HepG2 (cell line): ENCODE measurements at regions not wholly inside any gene's neighbourhood (a gene's known extent, or its start where the extent isn't known, plus 50 kb on each side); places are given as distances from the start of the nearest gene placed in this dataset.
"Not testable (repeated sequence)": the region's sequence is repeated elsewhere in the genome, so short reads cannot be mapped to it uniquely, and the experiment has no call there.

Source experiments
- ASH2L ChIP-seq: fragments of 300-600, 200-600 bp; sonication (generic); IDR thresholded peaks from 2 replicates; pipeline ENCODE4 v1.7.0; 2017; ENCODE audit warnings: low read depth, mild to moderate bottlenecking, moderate library complexity, mixed read lengths, low read length; ENCODE audit not compliant: insufficient read length
- KDM4B ChIP-seq: sonication (generic); formaldehyde crosslinking; IDR thresholded peaks from 2 replicates; pipeline ENCODE4 v1.4.0; 2020; ENCODE audit warnings: missing genetic modification reagents
- NBN ChIP-seq: fragments of 450-650 bp; conservative IDR thresholded peaks from 2 replicates; pipeline ENCODE4 v1.6.1; 2017
- NFIC ChIP-seq: IDR thresholded peaks from 2 replicates; pipeline ENCODE4 v1.6.1; 2012; ENCODE audit warnings: mild to moderate bottlenecking, low read length, inconsistent platforms
- SNRNP70 ChIP-seq: fragments of 200-400 bp; formaldehyde crosslinking; IDR thresholded peaks from 2 replicates; pipeline ENCODE4 v1.6.1; 2017; ENCODE audit warnings: mild to moderate bottlenecking, low read depth, low read length, moderate library complexity
- ZFP36 ChIP-seq: fragments of 150-350 bp; IDR thresholded peaks from 2 replicates; pipeline ENCODE4 v1.6.1; 2018; ENCODE audit warnings: borderline replicate concordance, low read length, low read depth; ENCODE audit not compliant: partially characterized antibody
- ZNF207 ChIP-seq: fragments of 450-650 bp; IDR thresholded peaks from 2 replicates; pipeline ENCODE4 v1.6.1; 2016; ENCODE audit warnings: antibody characterized with exemption, borderline replicate concordance
- ZNF446 ChIP-seq: sonication (generic); formaldehyde crosslinking; IDR thresholded peaks from 2 replicates; pipeline ENCODE4 v1.5.0; 2020; ENCODE audit warnings: mild to moderate bottlenecking, missing genetic modification reagents
- ZNF678 ChIP-seq: sonication (generic); formaldehyde crosslinking; IDR thresholded peaks from 2 replicates; pipeline ENCODE4 v1.4.0; 2020; ENCODE audit warnings: mild to moderate bottlenecking, missing genetic modification reagents
- TF ChIP-seq, protein P1 (sequence below): IDR thresholded peaks from 2 replicates; pipeline ENCODE4 v1.6.1; 2016; ENCODE audit warnings: low read depth, borderline replicate concordance
- TF ChIP-seq, protein P2 (sequence below): sonication (generic); formaldehyde crosslinking; IDR thresholded peaks from 2 replicates; pipeline ENCODE4 v1.5.1; 2020; ENCODE audit warnings: mild to moderate bottlenecking, missing genetic modification reagents, moderate library complexity
- TF ChIP-seq, protein P3 (sequence below): sonication (generic); formaldehyde crosslinking; IDR thresholded peaks from 2 replicates; pipeline ENCODE4 v1.4.0; 2020; ENCODE audit warnings: mild to moderate bottlenecking, missing genetic modification reagents, borderline replicate concordance

DNA sequence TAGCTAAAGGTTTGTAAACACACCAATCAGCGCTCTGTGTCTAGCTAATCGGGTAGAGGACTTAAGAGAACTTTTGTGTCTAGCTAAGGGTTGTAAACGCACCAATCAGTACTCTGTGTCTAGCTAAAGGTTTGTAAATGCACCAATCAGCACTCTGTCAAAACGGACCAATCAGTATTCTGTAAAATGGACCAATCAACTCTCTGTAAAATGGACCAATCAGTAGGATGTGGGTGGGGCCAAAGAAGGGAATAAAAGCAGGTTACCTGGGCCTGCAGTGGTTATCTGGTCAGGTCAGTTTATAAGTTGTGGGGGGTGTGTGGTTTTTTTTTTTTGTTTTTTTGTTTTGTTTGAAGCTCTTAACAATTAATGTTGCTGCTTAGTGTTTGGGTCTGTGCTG lies 152.4 kb downstream of the SLC35B3 start:
- not testable (repeated sequence) for TF ChIP-seq SNRNP70; ZFP36; NFIC; NBN; ZNF207; ZNF446 (CRISPR knock-in tag); ZNF678; KDM4B; ASH2L
- TF ChIP-seq, protein P1, sequence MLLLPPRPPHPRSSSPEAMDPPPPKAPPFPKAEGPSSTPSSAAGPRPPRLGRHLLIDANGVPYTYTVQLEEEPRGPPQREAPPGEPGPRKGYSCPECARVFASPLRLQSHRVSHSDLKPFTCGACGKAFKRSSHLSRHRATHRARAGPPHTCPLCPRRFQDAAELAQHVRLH (CRISPR knock-in tag): not testable (repeated sequence)
- TF ChIP-seq, protein P2, sequence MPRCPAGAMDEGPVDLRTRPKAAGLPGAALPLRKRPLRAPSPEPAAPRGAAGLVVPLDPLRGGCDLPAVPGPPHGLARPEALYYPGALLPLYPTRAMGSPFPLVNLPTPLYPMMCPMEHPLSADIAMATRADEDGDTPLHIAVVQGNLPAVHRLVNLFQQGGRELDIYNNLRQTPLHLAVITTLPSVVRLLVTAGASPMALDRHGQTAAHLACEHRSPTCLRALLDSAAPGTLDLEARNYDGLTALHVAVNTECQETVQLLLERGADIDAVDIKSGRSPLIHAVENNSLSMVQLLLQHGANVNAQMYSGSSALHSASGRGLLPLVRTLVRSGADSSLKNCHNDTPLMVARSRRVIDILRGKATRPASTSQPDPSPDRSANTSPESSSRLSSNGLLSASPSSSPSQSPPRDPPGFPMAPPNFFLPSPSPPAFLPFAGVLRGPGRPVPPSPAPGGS: not testable (repeated sequence)
- TF ChIP-seq, protein P3, sequence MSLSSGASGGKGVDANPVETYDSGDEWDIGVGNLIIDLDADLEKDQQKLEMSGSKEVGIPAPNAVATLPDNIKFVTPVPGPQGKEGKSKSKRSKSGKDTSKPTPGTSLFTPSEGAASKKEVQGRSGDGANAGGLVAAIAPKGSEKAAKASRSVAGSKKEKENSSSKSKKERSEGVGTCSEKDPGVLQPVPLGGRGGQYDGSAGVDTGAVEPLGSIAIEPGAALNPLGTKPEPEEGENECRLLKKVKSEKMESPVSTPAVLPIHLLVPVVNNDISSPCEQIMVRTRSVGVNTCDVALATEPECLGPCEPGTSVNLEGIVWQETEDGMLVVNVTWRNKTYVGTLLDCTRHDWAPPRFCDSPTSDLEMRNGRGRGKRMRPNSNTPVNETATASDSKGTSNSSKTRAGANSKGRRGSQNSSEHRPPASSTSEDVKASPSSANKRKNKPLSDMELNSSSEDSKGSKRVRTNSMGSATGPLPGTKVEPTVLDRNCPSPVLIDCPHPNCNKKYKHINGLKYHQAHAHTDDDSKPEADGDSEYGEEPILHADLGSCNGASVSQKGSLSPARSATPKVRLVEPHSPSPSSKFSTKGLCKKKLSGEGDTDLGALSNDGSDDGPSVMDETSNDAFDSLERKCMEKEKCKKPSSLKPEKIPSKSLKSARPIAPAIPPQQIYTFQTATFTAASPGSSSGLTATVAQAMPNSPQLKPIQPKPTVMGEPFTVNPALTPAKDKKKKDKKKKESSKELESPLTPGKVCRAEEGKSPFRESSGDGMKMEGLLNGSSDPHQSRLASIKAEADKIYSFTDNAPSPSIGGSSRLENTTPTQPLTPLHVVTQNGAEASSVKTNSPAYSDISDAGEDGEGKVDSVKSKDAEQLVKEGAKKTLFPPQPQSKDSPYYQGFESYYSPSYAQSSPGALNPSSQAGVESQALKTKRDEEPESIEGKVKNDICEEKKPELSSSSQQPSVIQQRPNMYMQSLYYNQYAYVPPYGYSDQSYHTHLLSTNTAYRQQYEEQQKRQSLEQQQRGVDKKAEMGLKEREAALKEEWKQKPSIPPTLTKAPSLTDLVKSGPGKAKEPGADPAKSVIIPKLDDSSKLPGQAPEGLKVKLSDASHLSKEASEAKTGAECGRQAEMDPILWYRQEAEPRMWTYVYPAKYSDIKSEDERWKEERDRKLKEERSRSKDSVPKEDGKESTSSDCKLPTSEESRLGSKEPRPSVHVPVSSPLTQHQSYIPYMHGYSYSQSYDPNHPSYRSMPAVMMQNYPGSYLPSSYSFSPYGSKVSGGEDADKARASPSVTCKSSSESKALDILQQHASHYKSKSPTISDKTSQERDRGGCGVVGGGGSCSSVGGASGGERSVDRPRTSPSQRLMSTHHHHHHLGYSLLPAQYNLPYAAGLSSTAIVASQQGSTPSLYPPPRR (CRISPR knock-in tag): not testable (repeated sequence)
